Spleen (tissue), 11 donors: ENCODE measurements at regions not wholly inside any gene's neighbourhood (a gene's known extent, or its start where the extent isn't known, plus 50 kb on each side); places are given as distances from the start of the nearest gene placed in this dataset.

ENCODE experiments used
- DNase-seq: peaks from one replicate; pipeline ENCODE4 v3.0.0-alpha.2; 2020
- H3K27ac ChIP-seq, 8 donors: fragments of 200-600 bp; sonication (generic) in 7 of 8; 1 replicate in 4 of 8; 2 replicates in 4 of 8; pipeline versions ENCODE4 v1.5.0 to v1.8.0; 2016 to 2021; ENCODE audit warnings: inconsistent platforms in 4 of 8, mild to moderate bottlenecking in 4 of 8, moderate library complexity in 1 of 8
- H3K27me3 ChIP-seq, 7 donors: fragments of 200-600 bp; sonication (generic) in 6 of 7; replicated peaks in 1 of 7; 1 replicate in 4 of 7; 2 replicates in 3 of 7; pipeline versions ENCODE4 v1.5.0 to v1.8.0; 2016 to 2021; ENCODE audit warnings: inconsistent platforms in 3 of 7, mild to moderate bottlenecking in 1 of 7
- H3K36me3 ChIP-seq, 6 donors: fragments of 200-600 bp; sonication (generic) in 5 of 6; 1 replicate in 4 of 6; 2 replicates in 2 of 6; pipeline versions ENCODE4 v1.5.0 to v1.8.0; 2016 to 2021; ENCODE audit warnings: inconsistent platforms in 2 of 6
- H3K4me1 ChIP-seq, 6 donors: fragments of 200-600 bp; sonication (generic) in 5 of 6; 1 replicate in 3 of 6; 2 replicates in 3 of 6; pipeline versions ENCODE4 v1.5.0 to v1.8.0; 2016 to 2021; ENCODE audit warnings: inconsistent platforms in 3 of 6
- H3K4me3 ChIP-seq, 8 donors: fragments of 200-600 bp; sonication (generic) in 7 of 8; 1 replicate in 4 of 8; 2 replicates in 4 of 8; pipeline versions ENCODE4 v1.5.0 to v1.8.0; 2016 to 2021; ENCODE audit warnings: inconsistent platforms in 4 of 8, mild to moderate bottlenecking in 4 of 8, moderate library complexity in 2 of 8
- H3K9me3 ChIP-seq, 8 donors: fragments of 200-600 bp; sonication (generic) in 7 of 8; 1 replicate in 4 of 8; 2 replicates in 4 of 8; pipeline versions ENCODE4 v1.5.0 to v1.8.0; 2016 to 2021; ENCODE audit warnings: inconsistent platforms in 4 of 8
- CTCF ChIP-seq, 11 experiments: fragments of 200-600 bp in 7 of 11; fragments of 450-650 bp in 4 of 11; sonication (generic) in 4 of 11; IDR thresholded peaks in 8 of 11; conservative IDR thresholded peaks in 3 of 11; 1 replicate in 7 of 11; 2 replicates in 4 of 11; pipeline versions ENCODE4 v1.4.0 to v1.8.0; 2016 to 2021; ENCODE audit warnings: antibody characterized with exemption in 11 of 11, inconsistent platforms in 4 of 11, mild to moderate bottlenecking in 1 of 11
- POLR2A ChIP-seq, 3 donors: fragments of 450-650 bp; IDR thresholded peaks; one replicate each; pipeline ENCODE4 v1.5.1; 2017; ENCODE audit warnings: antibody characterized with exemption in 3 of 3, mild to moderate bottlenecking in 1 of 3
- POLR2AphosphoS5 ChIP-seq, 3 donors: sonication (generic); formaldehyde crosslinking; IDR thresholded peaks; one replicate each; pipeline ENCODE4 v1.5.1; 2017; ENCODE audit warnings: antibody characterized with exemption in 3 of 3
- WGBS, 5 donors: extraction: QIAGEN DNeasy Blood & Tissue Kit in 3 of 5; methylation state at CpG; one replicate each; pipeline versions ENCODE4 v1.1.5 to v1.1.7; 2013 to 2018; 5-methylcytosine and 5-hydroxymethylcytosine counted together
- intact Hi-C: fragments of 100-400 bp; cut with DNase I; formaldehyde crosslinking; loops from one replicate; pipeline ENCODE4 v1.15.0; 2023; ENCODE audit warnings: low total_unique reads
- donor health status: healthy with polysubstance abuse.
- donor health status: DM: no; HTN: no; CAD: no; lungs with moderate emphysema.
- donor health status: DM: no; HTN: no; CAD: no.
- donor health status: Bipolar disorder and iron deficiency.
- donor health status: healthy.
- donor health status: DM: no; HTN: no; CAD: no.
- donor health status: DM: yes; HTN: yes; CAD: no.

GRCh38 chr1:36614991-36615390 is 132.3 kb upstream of the CSF3R start:
- Histone ChIP-seq H3K36me3 (no peaks in the 10 kb centered on the region), H3K9me3 (no peaks in the 10 kb centered on the region), H3K27ac (no peak overlapping the region), H3K4me3 (no peak overlapping the region), H3K27me3 (peaks cover 0 to 31% (median 0%) of the 10 kb centered on the region in 7 donors), H3K4me1 (no peaks in the 10 kb centered on the region)
- DNase-seq = no peak
- intact Hi-C loops = no loop called here
- TF ChIP-seq POLR2AphosphoS5 (IDR thresholded peaks at IDR 0.05) = no peak
- no peak for TF ChIP-seq CTCF (IDR thresholded peaks at IDR 0.05 in 8 of 11, conservative IDR thresholded peaks at IDR 0.05 in 3 of 11)
- TF ChIP-seq POLR2A (IDR thresholded peaks at IDR 0.05) = no peak
- 77 to 85% (median 81%) methylated on average over 6 of the region's 6 CpGs for WGBS, 5 donors

GRCh38 chr1:36614571-36614970 is 131.9 kb upstream of the CSF3R start:
- H3K4me1 ChIP-seq = no peaks in the 10 kb centered on the region
- H3K36me3 ChIP-seq = no peaks in the 10 kb centered on the region
- H3K9me3 ChIP-seq = no peaks in the 10 kb centered on the region
- no peak overlapping the region for H3K4me3 ChIP-seq
- intact Hi-C loops = no loop called here
- DNase-seq = no peak
- TF ChIP-seq CTCF (IDR thresholded peaks at IDR 0.05 in 8 of 11, conservative IDR thresholded peaks at IDR 0.05 in 3 of 11) = no peak
- TF ChIP-seq POLR2AphosphoS5 (IDR thresholded peaks at IDR 0.05) = no peak
- WGBS, 5 donors = 84 to 92% (median 91%) methylated on average over 3 of the region's 3 CpGs
- H3K27ac ChIP-seq = no peak overlapping the region
- peaks cover 0 to 35% (median 0%) of the 10 kb centered on the region in 7 donors for H3K27me3 ChIP-seq

GRCh38 chr1:36613721-36614120 is 131.0 kb upstream of the CSF3R start:
- Histone ChIP-seq H3K27ac (no peak overlapping the region), H3K4me3 (no peak overlapping the region), H3K27me3 (peaks cover 0 to 42% (median 0%) of the 10 kb centered on the region in 7 donors), H3K4me1 (no peaks in the 10 kb centered on the region), H3K9me3 (no peaks in the 10 kb centered on the region), H3K36me3 (no peaks in the 10 kb centered on the region)
- DNase-seq = no peak
- WGBS, 5 donors = 70 to 87% (median 83%) methylated on average over 3 of the region's 3 CpGs
- intact Hi-C loops = no loop called here
- no peak for TF ChIP-seq POLR2A (IDR thresholded peaks at IDR 0.05)
- TF ChIP-seq POLR2AphosphoS5 (IDR thresholded peaks at IDR 0.05) = no peak
- TF ChIP-seq CTCF (IDR thresholded peaks at IDR 0.05 in 8 of 11, conservative IDR thresholded peaks at IDR 0.05 in 3 of 11) = no peak

GRCh38 chr1:36612881-36613280 is 130.2 kb upstream of the CSF3R start:
- no peaks in the 10 kb centered on the region for H3K9me3 ChIP-seq
- intact Hi-C loops = no loop called here
- TF ChIP-seq CTCF (IDR thresholded peaks at IDR 0.05 in 8 of 11, conservative IDR thresholded peaks at IDR 0.05 in 3 of 11) (no peak), POLR2AphosphoS5 (IDR thresholded peaks at IDR 0.05) (no peak), POLR2A (IDR thresholded peaks at IDR 0.05) (no peak)
- no peak overlapping the region for H3K27ac ChIP-seq
- H3K27me3 ChIP-seq = peaks cover 0 to 47% (median 0%) of the 10 kb centered on the region in 7 donors
- no peaks in the 10 kb centered on the region for H3K36me3 ChIP-seq
- no peak overlapping the region for H3K4me3 ChIP-seq
- 49 to 61% (median 58%) methylated on average over 8 of the region's 8 CpGs for WGBS, 5 donors
- no peak for DNase-seq
- H3K4me1 ChIP-seq = no peaks in the 10 kb centered on the region
